ENCODE measurements at regions not wholly inside any gene's neighbourhood (a gene's known extent, or its start where the extent isn't known, plus 50 kb on each side); places are given as distances from the start of the nearest gene placed in this dataset.

- no peak for DNase-seq (ENCODE audit: low spot score)
Measured at GRCh38 chr9:119649205-119649604, 280.0 kb upstream of the BRINP1 start.

GRCh38 chr9:119639287-119639955 is 270.2 kb upstream of the BRINP1 start:
- no peak for DNase-seq (ENCODE audit: low spot score)

- DNase-seq (ENCODE audit: low spot score) = no peak
Measured at GRCh38 chr9:119634006-119634405, 264.8 kb upstream of the BRINP1 start.

GRCh38 chr9:119611565-119611964 is 242.3 kb upstream of the BRINP1 start:
- DNase-seq (ENCODE audit: low spot score) = no peak

- no peak for DNase-seq (ENCODE audit: low spot score)
Measured at GRCh38 chr9:119609277-119609971, 240.2 kb upstream of the BRINP1 start.

GRCh38 chr9:119601632-119602031 is 232.4 kb upstream of the BRINP1 start:
- DNase-seq (ENCODE audit: low spot score) = no peak

- DNase-seq (ENCODE audit: low spot score) = no peak
Measured at GRCh38 chr9:119597499-119597898, 228.3 kb upstream of the BRINP1 start.

- DNase-seq (ENCODE audit: low spot score) = no peak
Measured at GRCh38 chr9:119596703-119597102, 227.5 kb upstream of the BRINP1 start.

GRCh38 chr9:119588874-119589744 is 219.9 kb upstream of the BRINP1 start:
- no peak for DNase-seq (ENCODE audit: low spot score)

- DNase-seq (ENCODE audit: low spot score) = no peak
Measured at GRCh38 chr9:119577881-119578280, 208.6 kb upstream of the BRINP1 start.

GRCh38 chr9:119559986-119560385 is 190.8 kb upstream of the BRINP1 start:
- DNase-seq (ENCODE audit: low spot score) = no peak

- DNase-seq (ENCODE audit: low spot score) = no peak
Measured at GRCh38 chr9:119559056-119559455, 189.8 kb upstream of the BRINP1 start.

- DNase-seq (ENCODE audit: low spot score) = peak; percentile 32
Measured at GRCh38 chr9:119556129-119556875, 187.1 kb upstream of the BRINP1 start.

- no peak for DNase-seq (ENCODE audit: low spot score)
Measured at GRCh38 chr9:119544492-119544891, 175.3 kb upstream of the BRINP1 start.

GRCh38 chr9:119537138-119537537 is 167.9 kb upstream of the BRINP1 start:
- no peak for DNase-seq (ENCODE audit: low spot score)

- no peak for DNase-seq (ENCODE audit: low spot score)
Measured at GRCh38 chr9:119533504-119533903, 164.3 kb upstream of the BRINP1 start.

GRCh38 chr9:119526698-119527097 is 157.5 kb upstream of the BRINP1 start:
- no peak for DNase-seq (ENCODE audit: low spot score)

GRCh38 chr9:119523508-119523907 is 154.3 kb upstream of the BRINP1 start:
- no peak for DNase-seq (ENCODE audit: low spot score)

- no peak for DNase-seq (ENCODE audit: low spot score)
Measured at GRCh38 chr9:119522381-119522780, 153.1 kb upstream of the BRINP1 start.

GRCh38 chr9:119509291-119509905 is 140.2 kb upstream of the BRINP1 start:
- no peak for DNase-seq (ENCODE audit: low spot score)

- no peak for DNase-seq (ENCODE audit: low spot score)
Measured at GRCh38 chr9:119501374-119501773, 132.1 kb upstream of the BRINP1 start.

Data from A172 (cell line).